IMR-90 (cell line): ENCODE measurements at regions not wholly inside any gene's neighbourhood (a gene's known extent, or its start where the extent isn't known, plus 50 kb on each side); places are given as distances from the start of the nearest gene placed in this dataset.

Experiments used
- ATAC-seq: fragments of 200-7000 bp; cut with Tn5 transposase; 2 replicates; pipeline ENCODE4 v1.9.1; 2020; ENCODE audit warnings: low read depth, mild to moderate bottlenecking, moderate library complexity
- BruUV-seq: library from RNA; stranded (reverse); fragments of 400-500 nt; replicated peaks from 2 replicates; lab custom pipeline; 2021; lab: Mats Ljungman, UMichigan
- CTCF ChIA-PET: fragments of 300-600 bp; formaldehyde crosslinking; extraction: SDS; loops from one replicate; lab custom pipeline; 2021; ENCODE audit warnings: antibody characterized with exemption; lab: Yijun Ruan, JAX
- POLR2A ChIA-PET: fragments of 300-600 bp; sonication (Branson Sonifier 250); formaldehyde crosslinking; loops from one replicate; lab custom pipeline; 2022; ENCODE audit warnings: antibody characterized with exemption; ENCODE audit not compliant: unreplicated experiment; lab: Charles Lee
- DNase-seq: peaks from one replicate; pipeline ENCODE4 v3.0.0; 2013
- H2AFZ ChIP-seq: replicated peaks from 2 replicates; pipeline ENCODE3; 2013; ENCODE audit warnings: low read length, mild to moderate bottlenecking; ENCODE audit not compliant: poor library complexity
- H2AK5ac ChIP-seq: 2 replicates; pipeline ENCODE4 v1.6.1; 2013; ENCODE audit warnings: low read depth, low read length, inconsistent platforms
- H2AK9ac ChIP-seq: replicated peaks from 2 replicates; pipeline ENCODE3; 2013; ENCODE audit warnings: mild to moderate bottlenecking, low read depth, low read length, moderate library complexity; ENCODE audit not compliant: poor library complexity
- H2BK120ac ChIP-seq: 2 replicates; pipeline ENCODE4 v1.6.1; 2013; ENCODE audit warnings: low read depth, low read length, inconsistent platforms
- H2BK15ac ChIP-seq: 3 replicates; pipeline ENCODE4 v1.6.1; 2013; ENCODE audit warnings: low read depth, low read length, inconsistent platforms
- H2BK20ac ChIP-seq: 2 replicates; pipeline ENCODE4 v1.6.1; 2013; ENCODE audit warnings: low read depth, mild to moderate bottlenecking, inconsistent platforms, low read length, moderate library complexity
- H2BK5ac ChIP-seq: 2 replicates; pipeline ENCODE4 v1.6.1; 2013; ENCODE audit warnings: mild to moderate bottlenecking, low read depth, low read length, inconsistent platforms; ENCODE audit not compliant: poor library complexity, severe bottlenecking
- H3K14ac ChIP-seq: replicated peaks from 2 replicates; pipeline ENCODE4 v1.6.1; 2013; ENCODE audit warnings: low read depth, low read length, inconsistent platforms
- H3K18ac ChIP-seq: 2 replicates; pipeline ENCODE4 v1.6.1; 2013; ENCODE audit warnings: low read depth, low read length, control low read depth
- H3K23ac ChIP-seq: 2 replicates; pipeline ENCODE4 v1.6.1; 2013; ENCODE audit warnings: low read depth, low read length, inconsistent platforms
- H3K27ac ChIP-seq: 2 replicates; pipeline ENCODE4 v1.5.1; 2013; ENCODE audit warnings: mild to moderate bottlenecking, control low read depth, low read length; ENCODE audit not compliant: insufficient read depth
- H3K27me3 ChIP-seq: 2 replicates; pipeline ENCODE4 v1.6.1; 2013; ENCODE audit warnings: low read length; ENCODE audit not compliant: control insufficient read depth, insufficient read depth
- H3K36me3 ChIP-seq: 2 replicates; pipeline ENCODE4 v1.6.1; 2013; ENCODE audit warnings: low read length, mixed read lengths; ENCODE audit not compliant: control insufficient read depth, insufficient read depth
- H3K4ac ChIP-seq: 2 replicates; pipeline ENCODE4 v1.6.1; 2013; ENCODE audit warnings: low read depth, low read length, inconsistent platforms
- H3K4me1 ChIP-seq: 2 replicates; pipeline ENCODE4 v1.6.1; 2013; ENCODE audit warnings: low read length, mixed read lengths; ENCODE audit not compliant: control insufficient read depth, insufficient read depth
- H3K4me2 ChIP-seq: 2 replicates; pipeline ENCODE4 v1.6.1; 2013; ENCODE audit warnings: low read depth, mild to moderate bottlenecking, control low read depth, low read length, moderate library complexity
- H3K4me3 ChIP-seq: 2 replicates; pipeline ENCODE4 v1.5.1; 2013; ENCODE audit warnings: low read depth, mild to moderate bottlenecking, control low read depth, low read length, moderate library complexity; ENCODE audit not compliant: insufficient read depth
- H3K56ac ChIP-seq: 2 replicates; pipeline ENCODE4 v1.6.1; 2013; ENCODE audit warnings: low read length, inconsistent platforms; ENCODE audit not compliant: insufficient read depth; ENCODE audit errors: extremely low read depth
- H3K79me1 ChIP-seq, 2 experiments: 2 replicates each; pipeline ENCODE4 v1.6.1; 2013; ENCODE audit warnings: low read length in 2 of 2, inconsistent platforms in 1 of 2, low read depth in 1 of 2
- H3K9ac ChIP-seq: 2 replicates; pipeline ENCODE4 v1.6.1; 2013; ENCODE audit warnings: low read depth, low read length, control low read depth
- H3K9me1 ChIP-seq: 2 replicates; pipeline ENCODE4 v1.6.1; 2013; ENCODE audit warnings: low read length, inconsistent platforms; ENCODE audit not compliant: insufficient read depth
- H3K9me3 ChIP-seq: 2 replicates; pipeline ENCODE4 v1.6.1; 2013; ENCODE audit warnings: low read length; ENCODE audit not compliant: control insufficient read depth, insufficient read depth
- H4K20me1 ChIP-seq: 2 replicates; pipeline ENCODE4 v1.6.1; 2013; ENCODE audit warnings: low read length, inconsistent platforms; ENCODE audit not compliant: insufficient read depth
- H4K5ac ChIP-seq: 2 replicates; pipeline ENCODE4 v1.6.1; 2013; ENCODE audit warnings: mild to moderate bottlenecking, low read depth, low read length, control low read depth
- H4K8ac ChIP-seq, 2 experiments: 2 replicates each; pipeline ENCODE4 v1.6.1; 2013; ENCODE audit warnings: low read depth in 2 of 2, low read length in 2 of 2, control low read depth in 1 of 2, inconsistent platforms in 1 of 2
- H4K91ac ChIP-seq: 2 replicates; pipeline ENCODE4 v1.6.1; 2013; ENCODE audit warnings: low read depth, low read length, inconsistent platforms; ENCODE audit not compliant: insufficient read depth
- BHLHE40 ChIP-seq: fragments of 150-350 bp; IDR thresholded peaks from 2 replicates; pipeline ENCODE4 v1.6.1; 2016; ENCODE audit warnings: mild to moderate bottlenecking, low read depth, low read length
- CEBPB ChIP-seq: IDR thresholded peaks from 2 replicates; pipeline ENCODE4 v1.6.1; 2012; ENCODE audit warnings: low read depth, low read length, improper control_type of control experiment
- CHD1 ChIP-seq: IDR thresholded peaks from 2 replicates; pipeline ENCODE4 v1.6.1; 2012; ENCODE audit warnings: low read depth, low read length, improper control_type of control experiment
- FOS ChIP-seq: fragments of 150-350 bp; IDR thresholded peaks from 2 replicates; pipeline ENCODE4 v1.6.1; 2016; ENCODE audit warnings: low read depth, low read length
- MAFK ChIP-seq: IDR thresholded peaks from 2 replicates; pipeline ENCODE4 v1.6.1; 2012; ENCODE audit warnings: low read depth, low read length, improper control_type of control experiment
- MXI1 ChIP-seq: IDR thresholded peaks from 2 replicates; pipeline ENCODE4 v1.6.1; 2012; ENCODE audit warnings: low read depth, mild to moderate bottlenecking, low read length, moderate library complexity, borderline replicate concordance
- NFE2L2 ChIP-seq: fragments of 150-350 bp; IDR thresholded peaks from 2 replicates; pipeline ENCODE4 v1.6.1; 2016; ENCODE audit warnings: low read depth, mild to moderate bottlenecking, low read length
- POLR2A ChIP-seq: IDR thresholded peaks from 2 replicates; pipeline ENCODE4 v1.6.1; 2012; ENCODE audit warnings: mild to moderate bottlenecking, low read depth, low read length
- RCOR1 ChIP-seq: IDR thresholded peaks from 2 replicates; pipeline ENCODE4 v1.6.1; 2012; ENCODE audit warnings: mild to moderate bottlenecking, low read length, improper control_type of control experiment; ENCODE audit not compliant: insufficient replicate concordance
- RFX5 ChIP-seq: IDR thresholded peaks from 2 replicates; pipeline ENCODE4 v1.8.0; 2012; ENCODE audit warnings: low read depth, mild to moderate bottlenecking, low read length, moderate library complexity
- SMC3 ChIP-seq: fragments of 150-350 bp; IDR thresholded peaks from 2 replicates; pipeline ENCODE4 v1.6.1; 2016; ENCODE audit warnings: low read depth, mild to moderate bottlenecking, antibody characterized with exemption, low read length, moderate library complexity
- USF2 ChIP-seq: fragments of 150-350 bp; IDR thresholded peaks from 2 replicates; pipeline ENCODE4 v1.6.1; 2017; ENCODE audit warnings: mild to moderate bottlenecking, antibody characterized with exemption, low read length, low read depth
- WGBS, 2 experiments: methylation state at CpG; one replicate each; pipeline versions ENCODE4 v1.1.5 to v1.1.7; 2013; ENCODE audit warnings: missing lambda C conversion rate in 2 of 2; ENCODE audit not compliant: insufficient read length in 1 of 2; ENCODE audit errors: extremely low coverage in 2 of 2; 5-methylcytosine and 5-hydroxymethylcytosine counted together
- dilution Hi-C: fragments of 300-500 bp; cut with HindIII; formaldehyde crosslinking; loops from one replicate; pipeline ENCODE4 v1.14.3; 2018; ENCODE audit warnings: low sequenced_read_pairs; ENCODE audit not compliant: unreplicated experiment
- in situ Hi-C: fragments of 300-500 bp; cut with MboI; formaldehyde crosslinking; loops from 3 replicates; pipeline ENCODE4 v1.14.3; 2019; ENCODE audit warnings: low sequenced_read_pairs, inconsistent platforms, mixed read lengths
- intact Hi-C: fragments of 100-400 bp; cut with micrococcal nuclease; formaldehyde crosslinking; loops from 2 replicates; pipeline ENCODE4 v1.10.0; 2022
- TF ChIP-seq, protein P1 (sequence below): conservative IDR thresholded peaks from 2 replicates; pipeline ENCODE4 v1.5.1; 2012; ENCODE audit warnings: mild to moderate bottlenecking, low read depth, low read length, improper control_type of control experiment
- TF ChIP-seq, protein P2 (sequence below): fragments of 150-350 bp; IDR thresholded peaks from 2 replicates; pipeline ENCODE4 v1.6.1; 2016; ENCODE audit warnings: low read depth, mild to moderate bottlenecking, low read length, moderate library complexity, borderline replicate concordance

DNA sequence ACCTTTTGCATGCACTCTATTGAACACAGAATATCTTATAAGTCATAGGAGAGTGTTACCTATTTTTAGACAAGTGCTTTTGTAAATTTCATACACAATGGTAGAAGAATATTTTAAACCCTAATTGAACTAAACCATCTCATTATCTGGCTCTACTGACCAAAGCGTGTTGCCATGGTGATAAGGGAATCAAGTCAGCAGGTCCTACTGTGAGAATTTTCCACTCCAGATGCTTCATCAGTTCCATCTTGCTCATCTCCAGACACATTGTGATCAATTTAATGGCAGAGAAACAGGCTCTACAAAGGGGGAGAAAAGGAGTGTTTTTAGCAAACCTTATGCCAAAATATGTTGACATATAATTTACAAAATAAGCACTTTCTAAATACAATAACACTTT lies 621.9 kb upstream of the GHITM start:
- Histone ChIP-seq H4K91ac (no peak overlapping the region), H4K5ac (no peak overlapping the region), H2AFZ (no peak overlapping the region), H2BK5ac (no peak overlapping the region), H3K56ac (no peak overlapping the region), H3K4ac (no peak overlapping the region), H2BK15ac (no peak overlapping the region), H3K9me3 (peaks cover 2% of the 10 kb centered on the region; the same call in 1 of the 2 replicates), H2AK5ac (no peak overlapping the region), H3K27ac (no peak overlapping the region), H3K23ac (no peak overlapping the region), H3K36me3 (no peaks in the 10 kb centered on the region), H2AK9ac (no peak overlapping the region), H3K4me2 (no peak overlapping the region), H3K27me3 (no peaks in the 10 kb centered on the region), H3K9me1 (no peaks in the 10 kb centered on the region), H3K18ac (no peak overlapping the region), H3K4me1 (no peaks in the 10 kb centered on the region), H2BK120ac (no peak overlapping the region), H4K8ac (no peak overlapping the region), H3K4me3 (no peak overlapping the region), H3K79me1 (no peaks in the 10 kb centered on the region), H4K20me1 (no peaks in the 10 kb centered on the region), H3K14ac (no peak overlapping the region), H2BK20ac (no peak overlapping the region), H3K9ac (no peak overlapping the region)
- no CpG with 5 or more reads among the region's 1 CpG for WGBS, 2 experiments
- TF ChIP-seq, protein P1, sequence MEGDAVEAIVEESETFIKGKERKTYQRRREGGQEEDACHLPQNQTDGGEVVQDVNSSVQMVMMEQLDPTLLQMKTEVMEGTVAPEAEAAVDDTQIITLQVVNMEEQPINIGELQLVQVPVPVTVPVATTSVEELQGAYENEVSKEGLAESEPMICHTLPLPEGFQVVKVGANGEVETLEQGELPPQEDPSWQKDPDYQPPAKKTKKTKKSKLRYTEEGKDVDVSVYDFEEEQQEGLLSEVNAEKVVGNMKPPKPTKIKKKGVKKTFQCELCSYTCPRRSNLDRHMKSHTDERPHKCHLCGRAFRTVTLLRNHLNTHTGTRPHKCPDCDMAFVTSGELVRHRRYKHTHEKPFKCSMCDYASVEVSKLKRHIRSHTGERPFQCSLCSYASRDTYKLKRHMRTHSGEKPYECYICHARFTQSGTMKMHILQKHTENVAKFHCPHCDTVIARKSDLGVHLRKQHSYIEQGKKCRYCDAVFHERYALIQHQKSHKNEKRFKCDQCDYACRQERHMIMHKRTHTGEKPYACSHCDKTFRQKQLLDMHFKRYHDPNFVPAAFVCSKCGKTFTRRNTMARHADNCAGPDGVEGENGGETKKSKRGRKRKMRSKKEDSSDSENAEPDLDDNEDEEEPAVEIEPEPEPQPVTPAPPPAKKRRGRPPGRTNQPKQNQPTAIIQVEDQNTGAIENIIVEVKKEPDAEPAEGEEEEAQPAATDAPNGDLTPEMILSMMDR, result no peak
- no peak for TF ChIP-seq CEBPB
- no peak for TF ChIP-seq MAFK
- no peak for TF ChIP-seq RFX5
- TF ChIP-seq NFE2L2, result no peak
- no peak for TF ChIP-seq BHLHE40
- no peak for TF ChIP-seq USF2
- TF ChIP-seq POLR2A, result no peak
- no peak for TF ChIP-seq RCOR1
- TF ChIP-seq FOS, result no peak
- TF ChIP-seq, protein P2, sequence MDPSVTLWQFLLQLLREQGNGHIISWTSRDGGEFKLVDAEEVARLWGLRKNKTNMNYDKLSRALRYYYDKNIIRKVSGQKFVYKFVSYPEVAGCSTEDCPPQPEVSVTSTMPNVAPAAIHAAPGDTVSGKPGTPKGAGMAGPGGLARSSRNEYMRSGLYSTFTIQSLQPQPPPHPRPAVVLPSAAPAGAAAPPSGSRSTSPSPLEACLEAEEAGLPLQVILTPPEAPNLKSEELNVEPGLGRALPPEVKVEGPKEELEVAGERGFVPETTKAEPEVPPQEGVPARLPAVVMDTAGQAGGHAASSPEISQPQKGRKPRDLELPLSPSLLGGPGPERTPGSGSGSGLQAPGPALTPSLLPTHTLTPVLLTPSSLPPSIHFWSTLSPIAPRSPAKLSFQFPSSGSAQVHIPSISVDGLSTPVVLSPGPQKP, result no peak
- TF ChIP-seq MXI1, result no peak
- no peak for TF ChIP-seq SMC3
- no peak for TF ChIP-seq CHD1
- intact Hi-C loops, result no loop called here
- in situ Hi-C loops, result no loop called here
- ATAC-seq (no peak), DNase-seq (no peak)
- dilution Hi-C loops, result no loop called here
- ChIA-PET CTCF (no interaction called here), POLR2A (no interaction called here)
- BruUV-seq, result no TSS peak
